T47D (cell line): ENCODE measurements at regions not wholly inside any gene's neighbourhood (a gene's known extent, or its start where the extent isn't known, plus 50 kb on each side); places are given as distances from the start of the nearest gene placed in this dataset.

Experiments used
- DNase-seq, 2 experiments: peaks; one replicate each; pipeline versions ENCODE4 v3.0.0 to v3.0.0-alpha.2; 2011 to 2012; ENCODE audit warnings: low read depth in 1 of 2, low spot score in 1 of 2
- JUND ChIP-seq: IDR thresholded peaks from 2 replicates; pipeline ENCODE4 v1.6.1; 2012; ENCODE audit warnings: low read depth
- in situ Hi-C: cut with HindIII; loops from 2 replicates; pipeline ENCODE4 v1.10.0; 2016; ENCODE audit warnings: low sequenced_read_pairs, low pct_unique_long_range_greater_than_20kb

DNA sequence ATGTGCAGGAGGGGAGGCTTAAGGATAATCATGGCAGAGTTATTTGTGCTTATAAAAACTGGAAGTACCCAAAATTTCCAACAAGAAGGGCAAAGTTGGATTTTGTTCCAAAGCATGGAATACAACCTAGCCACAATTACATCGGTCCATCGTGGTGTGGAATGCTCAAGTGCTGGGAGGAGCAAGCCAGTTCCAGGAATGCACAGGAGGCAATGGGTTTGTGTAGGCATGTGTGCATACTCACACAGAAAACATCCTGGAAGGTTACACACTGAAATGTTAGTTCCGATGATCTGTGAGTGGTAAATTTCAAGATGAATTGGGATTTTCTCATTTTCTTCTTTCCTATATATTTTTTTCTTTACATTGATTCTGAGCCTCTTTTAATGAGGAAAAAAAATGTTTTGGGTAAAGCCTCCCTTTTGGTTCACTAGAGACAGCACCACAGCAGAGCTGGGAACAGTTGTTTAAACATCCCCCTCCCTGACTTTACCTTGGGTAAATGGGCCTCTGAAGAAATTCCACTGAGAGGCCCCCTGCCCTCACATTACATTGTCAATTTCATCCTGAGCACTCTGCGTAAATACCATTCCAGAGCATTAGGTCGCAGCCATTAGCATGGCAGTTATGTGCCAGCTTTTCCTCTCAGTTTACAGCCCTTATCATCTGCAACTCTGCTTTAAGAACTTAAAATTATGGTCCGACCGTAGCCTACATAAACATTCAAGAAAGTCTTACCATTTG is 122.0 kb downstream of the UQCRFS1 start:
- in situ Hi-C loops, result no loop called here
- TF ChIP-seq JUND, result no peak
- no peak for DNase-seq

DNA sequence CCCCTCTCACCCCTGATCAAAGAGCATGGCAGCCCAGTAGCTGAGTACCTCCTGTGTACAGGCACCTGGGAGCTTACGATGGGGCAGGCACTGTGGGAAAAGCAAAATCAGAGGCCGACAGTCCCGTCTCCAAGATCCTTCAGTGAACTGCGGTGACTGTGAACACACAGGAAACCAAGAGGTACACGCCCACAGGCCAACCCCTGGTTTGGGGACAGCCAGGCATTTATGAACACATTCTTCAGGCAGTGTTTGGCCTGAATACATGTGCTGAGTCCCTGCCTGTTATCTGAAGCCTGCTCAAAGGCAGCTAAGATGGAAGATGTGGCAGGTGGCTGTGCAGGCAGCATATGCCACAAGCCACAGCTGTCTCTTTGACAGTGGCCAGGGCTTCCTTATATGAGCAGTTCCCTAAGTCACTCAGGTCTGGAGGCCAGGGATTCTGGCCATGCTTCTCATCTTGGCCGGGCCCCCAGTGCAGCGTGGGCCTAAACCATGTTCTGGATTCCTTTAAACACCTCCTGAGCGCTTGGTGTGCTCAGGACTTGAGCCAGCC is 123.6 kb downstream of the UQCRFS1 start:
- no peak for TF ChIP-seq JUND
- in situ Hi-C loops, result no loop called here
- DNase-seq, result no peak

DNA sequence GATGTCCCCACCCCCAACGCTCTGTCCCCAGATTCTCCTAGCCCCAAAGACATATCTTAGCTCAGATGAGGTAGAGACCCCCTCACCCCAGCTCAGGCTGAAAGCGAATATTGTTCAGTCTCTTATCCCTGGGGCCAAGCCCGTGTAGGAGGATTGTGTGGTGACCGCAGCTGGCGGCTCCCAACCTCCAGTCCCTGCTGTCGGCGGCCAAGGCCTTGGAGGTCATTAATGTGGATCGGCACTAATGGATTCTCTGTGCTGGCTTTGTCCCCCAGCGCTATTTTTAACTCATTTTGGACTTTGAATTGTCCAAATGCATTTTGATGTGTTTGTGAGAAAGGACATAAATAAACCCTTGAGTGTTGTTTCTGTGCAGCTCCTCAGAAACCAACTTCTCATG is 124.2 kb downstream of the UQCRFS1 start:
- no peak for DNase-seq
- TF ChIP-seq JUND, result no peak
- in situ Hi-C loops, result no loop called here

DNA sequence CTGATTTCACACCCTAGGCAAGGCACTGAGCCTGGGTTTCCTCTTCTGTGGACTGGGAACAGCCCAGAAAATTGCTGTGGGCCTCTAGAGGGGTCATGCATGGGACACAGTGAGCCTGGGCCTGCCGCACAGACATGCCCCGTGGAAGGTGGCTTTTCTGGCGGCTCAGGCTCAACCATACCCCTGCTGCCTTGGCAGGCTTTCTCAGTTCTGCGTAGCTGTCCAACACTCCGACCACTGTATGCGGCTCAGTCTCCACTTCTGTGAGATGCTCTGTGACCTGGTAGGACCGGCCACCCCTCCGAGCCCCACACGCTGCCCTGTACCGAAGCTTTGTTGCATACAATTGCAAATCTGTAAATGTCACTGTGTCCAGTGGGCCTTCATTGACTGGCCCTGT is 126.3 kb downstream of the UQCRFS1 start:
- in situ Hi-C loops, result no loop called here
- no peak for DNase-seq
- no peak for TF ChIP-seq JUND

DNA sequence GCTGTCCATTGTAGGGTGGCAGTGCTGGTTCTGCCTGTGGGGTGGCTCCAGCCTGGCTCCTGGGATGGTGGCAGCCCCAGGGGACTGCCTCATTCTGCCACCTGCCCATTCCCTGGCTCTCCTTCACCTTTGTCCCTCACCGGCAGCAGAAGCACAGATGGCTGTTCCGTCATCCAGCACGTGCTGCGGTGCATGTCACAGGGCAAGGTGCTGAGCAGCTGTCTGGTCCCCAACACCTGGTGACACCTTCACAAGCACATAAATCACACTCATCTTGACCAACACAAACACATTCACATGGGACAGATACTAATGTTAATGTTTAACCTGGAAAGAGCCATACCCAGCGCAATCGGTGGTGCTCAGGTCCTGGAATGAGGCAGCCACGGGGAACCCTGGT is 126.8 kb downstream of the UQCRFS1 start:
- TF ChIP-seq JUND, result no peak
- no peak for DNase-seq
- in situ Hi-C loops, result no loop called here

DNA sequence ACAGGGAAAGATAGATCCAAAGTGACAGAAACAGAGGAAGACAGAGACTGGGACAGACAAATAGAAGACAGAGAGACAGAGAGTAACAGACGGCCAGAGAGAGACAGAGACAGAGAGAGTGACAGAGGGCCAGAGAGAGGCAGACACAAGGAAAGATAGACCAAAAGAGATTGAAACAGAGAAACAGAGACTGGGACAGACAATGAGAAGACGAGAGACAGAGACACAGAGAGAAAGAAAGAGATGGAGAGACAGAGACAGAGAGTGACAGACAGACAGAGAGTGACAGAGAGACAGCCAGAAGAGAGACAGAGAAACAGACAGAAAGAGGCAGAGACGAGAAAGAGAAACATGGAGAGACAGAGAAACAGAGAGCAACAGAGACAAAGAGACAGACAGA is 127.3 kb downstream of the UQCRFS1 start:
- no peak for DNase-seq
- no peak for TF ChIP-seq JUND
- in situ Hi-C loops, result no loop called here

DNA sequence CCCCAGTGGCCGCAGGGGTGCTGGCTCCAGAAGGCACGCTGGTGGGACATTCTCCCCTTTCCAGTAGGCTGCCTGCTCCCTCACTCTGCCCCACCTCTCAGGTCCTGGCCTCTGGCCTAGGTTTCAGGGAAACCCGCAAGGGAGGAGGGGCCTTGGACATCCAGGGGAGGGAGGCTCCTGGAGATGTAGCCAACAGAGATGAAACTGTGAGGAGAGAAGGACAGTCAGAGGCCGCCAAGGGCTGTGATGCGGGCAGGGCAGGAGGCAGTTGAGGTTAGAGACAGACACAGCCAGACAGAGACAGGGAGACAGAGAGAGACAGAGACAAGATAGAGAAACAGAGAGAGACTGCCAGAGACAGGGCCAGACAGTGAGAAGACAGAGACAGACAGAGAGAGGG is 127.7 kb downstream of the UQCRFS1 start:
- no peak for TF ChIP-seq JUND
- no peak for DNase-seq
- in situ Hi-C loops, result no loop called here

DNA sequence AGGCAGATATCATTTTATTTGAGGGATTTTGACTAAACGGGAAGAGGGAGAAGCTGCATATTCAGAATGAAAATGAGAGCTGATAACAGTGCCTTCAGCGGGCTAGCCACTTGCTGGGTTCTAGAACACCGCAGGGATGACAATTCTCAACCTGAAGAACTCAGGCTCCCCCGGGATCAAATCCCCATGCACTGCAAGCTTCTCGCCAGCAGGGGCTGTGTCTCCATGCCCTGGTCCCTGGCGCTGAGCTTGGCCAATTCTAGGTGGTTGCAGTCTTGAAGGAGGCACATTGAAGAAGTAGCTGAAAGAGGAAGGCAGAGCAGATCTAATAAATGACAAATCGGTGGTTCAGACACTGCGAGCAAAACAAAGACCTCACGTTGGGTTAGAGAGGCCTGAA is 128.7 kb downstream of the UQCRFS1 start:
- in situ Hi-C loops, result no loop called here
- DNase-seq, result peak; percentile 24 to 56
- TF ChIP-seq JUND, result no peak

DNA sequence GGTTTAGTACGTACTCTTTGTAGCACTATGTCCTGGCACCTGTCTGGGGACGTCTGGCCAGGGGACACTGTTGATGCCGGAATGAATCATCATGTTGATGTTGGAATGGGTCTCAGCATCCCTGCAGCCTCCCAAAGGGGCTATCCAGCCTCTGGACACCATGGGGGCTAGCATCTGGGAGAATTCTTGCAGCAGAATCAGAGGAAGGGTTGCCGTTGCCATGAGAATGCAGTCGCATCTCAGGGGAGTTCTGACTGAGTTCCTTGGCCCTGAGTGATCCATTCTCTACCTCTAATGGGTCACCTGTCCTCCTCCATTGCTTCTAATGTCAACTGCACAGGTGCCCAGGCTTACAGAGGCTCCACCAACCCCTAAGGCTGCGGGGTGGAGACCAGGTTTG is 129.1 kb downstream of the UQCRFS1 start:
- DNase-seq, result no peak
- no peak for TF ChIP-seq JUND
- in situ Hi-C loops, result no loop called here

DNA sequence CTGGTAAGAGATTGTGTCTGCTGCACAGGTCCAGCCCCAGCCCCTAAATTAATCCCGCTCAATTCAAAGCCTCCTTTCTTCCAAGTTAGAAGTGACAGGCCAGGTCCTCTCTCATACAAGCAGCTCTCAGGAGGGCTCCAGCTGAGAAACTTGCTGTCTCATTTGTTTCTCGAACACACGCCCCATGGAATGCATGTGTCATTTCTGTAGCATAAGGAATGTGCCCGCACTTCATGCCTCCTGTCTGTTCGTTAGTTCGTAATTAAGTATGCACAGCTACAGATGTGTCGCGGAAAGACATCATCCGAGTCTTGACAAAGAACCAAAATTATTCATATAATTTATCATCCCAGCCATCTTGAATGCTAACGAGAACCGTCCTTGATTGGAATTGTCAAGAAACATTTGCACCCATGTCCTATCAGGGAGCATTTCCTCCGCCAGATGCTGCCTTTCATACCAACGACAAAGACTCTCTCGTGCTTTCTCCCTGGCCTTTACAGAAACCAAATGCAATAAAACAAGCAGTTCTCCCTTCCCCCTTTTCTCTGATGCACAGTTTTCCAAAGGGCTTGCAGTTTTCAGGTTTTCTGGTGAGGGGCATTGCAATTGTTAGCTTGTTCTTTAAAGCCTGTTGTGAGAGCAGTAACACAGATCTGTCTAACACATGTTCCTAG is 133.5 kb downstream of the UQCRFS1 start:
- DNase-seq, result peak in 1 of 2 experiments; percentile 9
- in situ Hi-C loops, result no loop called here
- no peak for TF ChIP-seq JUND

DNA sequence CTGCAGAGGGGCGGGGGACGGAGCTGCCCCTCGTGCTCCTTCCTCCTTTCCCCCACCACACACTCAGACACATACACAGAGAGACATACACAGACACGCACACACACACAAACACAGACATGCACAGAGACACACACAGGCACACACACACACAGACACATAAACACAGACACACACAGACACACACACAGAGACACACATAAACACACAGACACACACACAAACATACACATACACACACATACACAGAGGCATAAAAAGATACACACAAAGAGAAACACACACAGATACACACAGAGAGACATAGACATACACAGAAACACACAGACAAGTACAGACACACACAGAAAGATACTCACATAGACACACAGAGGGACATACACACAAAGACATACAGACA is 136.0 kb downstream of the UQCRFS1 start:
- in situ Hi-C loops, result no loop called here
- DNase-seq, result no peak
- no peak for TF ChIP-seq JUND

DNA sequence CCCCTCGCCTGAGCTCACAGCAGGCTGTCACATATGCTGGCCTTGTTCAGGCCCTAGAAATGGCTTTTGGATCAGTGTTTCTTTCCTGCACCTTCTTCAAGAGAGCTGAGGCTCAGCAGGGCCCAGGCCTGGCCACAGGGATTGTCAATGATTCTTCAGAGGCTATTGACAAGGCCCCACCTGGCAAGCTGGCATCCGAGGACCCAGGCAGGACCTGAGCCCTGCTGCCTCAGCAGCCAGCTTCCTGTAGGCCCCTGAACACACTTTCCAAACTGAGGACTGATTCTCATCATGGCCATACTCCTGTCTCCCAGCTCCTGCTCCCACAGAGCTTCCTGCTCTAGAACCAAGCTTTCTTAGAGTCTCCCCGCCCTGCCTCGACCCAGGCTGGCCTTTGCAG is 136.8 kb downstream of the UQCRFS1 start:
- no peak for DNase-seq
- in situ Hi-C loops, result no loop called here
- no peak for TF ChIP-seq JUND

DNA sequence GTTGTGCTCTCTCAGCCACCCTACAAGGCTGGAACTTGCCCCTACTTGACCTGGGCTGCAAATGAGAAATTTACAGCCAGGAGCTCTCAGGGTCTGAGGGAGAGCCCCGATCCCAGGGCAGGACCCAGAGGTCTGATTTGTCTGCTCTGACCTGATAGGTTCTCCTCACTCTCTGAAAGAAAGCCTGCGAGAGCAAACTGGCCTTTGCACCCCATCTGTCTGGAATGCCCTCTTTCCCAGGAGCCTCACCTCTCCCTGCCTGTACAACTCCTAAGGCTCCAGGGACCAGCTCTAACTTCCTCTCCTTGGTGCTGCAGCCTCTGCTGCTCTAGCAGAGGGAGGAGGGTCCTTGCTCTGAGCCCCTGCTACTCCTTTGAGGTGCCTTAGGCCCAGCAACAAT is 137.8 kb downstream of the UQCRFS1 start:
- no peak for DNase-seq
- TF ChIP-seq JUND, result no peak
- in situ Hi-C loops, result no loop called here
